GM12891 (cell line): ENCODE measurements at regions not wholly inside any gene's neighbourhood (a gene's known extent, or its start where the extent isn't known, plus 50 kb on each side); places are given as distances from the start of the nearest gene placed in this dataset.

Experiments
- PAX5 ChIP-seq: IDR thresholded peaks from 2 replicates; pipeline ENCODE4 v1.6.1; 2011; ENCODE audit warnings: low read length, moderate library complexity, mild to moderate bottlenecking; ENCODE audit not compliant: insufficient read depth, severe bottlenecking
- POLR2A ChIP-seq: IDR thresholded peaks from 2 replicates; pipeline ENCODE4 v1.6.1; 2011; ENCODE audit warnings: low read depth, low read length, control low read depth
- POLR2AphosphoS5 ChIP-seq: IDR thresholded peaks from 2 replicates; pipeline ENCODE4 v1.6.1; 2011; ENCODE audit warnings: low read depth, low read length, control low read depth
- POU2F2 ChIP-seq: IDR thresholded peaks from 2 replicates; pipeline ENCODE4 v1.6.1; 2011; ENCODE audit warnings: low read depth, mild to moderate bottlenecking, control low read depth, low read length, moderate library complexity
- SPI1 ChIP-seq: IDR thresholded peaks from 2 replicates; pipeline ENCODE4 v1.6.1; 2011; ENCODE audit warnings: low read depth, low read length, control low read depth
- TAF1 ChIP-seq: IDR thresholded peaks from 2 replicates; pipeline ENCODE4 v1.6.1; 2011; ENCODE audit warnings: low read depth, low read length, control low read depth

DNA sequence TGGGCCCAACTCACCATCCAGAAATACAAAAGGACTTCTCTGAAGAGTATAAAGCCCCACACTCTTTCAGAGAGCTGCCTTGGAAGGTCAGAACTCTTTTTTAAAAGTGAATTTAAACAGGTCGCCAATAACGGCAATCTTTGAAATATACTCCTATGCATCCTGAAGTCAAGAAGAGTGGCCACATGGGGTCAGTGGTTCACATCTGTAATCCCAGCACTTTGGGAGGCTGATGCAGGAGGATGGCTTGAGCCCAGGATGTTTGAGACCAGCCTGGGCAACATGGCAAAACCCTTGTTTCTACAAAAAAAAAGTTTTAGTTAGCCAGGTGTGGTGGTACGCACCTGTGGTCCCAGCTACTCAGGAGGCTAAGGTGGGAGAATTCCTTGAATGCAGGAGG lies 68.1 kb upstream of the FZD7 start:
- TF ChIP-seq POLR2A (no peak), PAX5 (no peak), POLR2AphosphoS5 (no peak), SPI1 (no peak), TAF1 (no peak), POU2F2 (no peak)
